G401.6 (cell line): ENCODE measurements at regions not wholly inside any gene's neighbourhood (a gene's known extent, or its start where the extent isn't known, plus 50 kb on each side); places are given as distances from the start of the nearest gene placed in this dataset.

Source experiments
- FAIRE-seq: peaks from 2 replicates; lab custom pipeline; 2012; peaks lifted over from hg19 to GRCh38; lab: Jason Lieb, UNC

DNA sequence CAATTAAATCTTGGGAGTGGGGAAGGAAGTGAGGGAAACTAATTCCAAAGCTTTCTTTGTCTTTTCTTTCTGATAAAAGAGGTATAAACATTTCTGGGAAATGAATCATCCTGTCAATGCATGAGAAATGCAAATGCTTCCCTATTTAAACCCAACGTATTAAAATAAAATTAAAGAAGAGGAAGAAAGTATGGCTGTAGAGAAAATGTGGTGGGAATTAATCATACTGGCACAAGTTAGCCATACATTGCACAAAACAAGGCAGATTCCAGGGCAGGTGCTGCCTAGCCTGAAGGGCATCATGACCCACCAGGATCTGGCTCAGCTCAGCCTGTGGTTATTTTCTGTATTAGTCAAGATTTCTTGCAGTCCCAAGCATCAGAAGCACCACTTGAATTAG, 338.0 kb downstream of the NYAP2 start:
- no peak for FAIRE-seq

DNA sequence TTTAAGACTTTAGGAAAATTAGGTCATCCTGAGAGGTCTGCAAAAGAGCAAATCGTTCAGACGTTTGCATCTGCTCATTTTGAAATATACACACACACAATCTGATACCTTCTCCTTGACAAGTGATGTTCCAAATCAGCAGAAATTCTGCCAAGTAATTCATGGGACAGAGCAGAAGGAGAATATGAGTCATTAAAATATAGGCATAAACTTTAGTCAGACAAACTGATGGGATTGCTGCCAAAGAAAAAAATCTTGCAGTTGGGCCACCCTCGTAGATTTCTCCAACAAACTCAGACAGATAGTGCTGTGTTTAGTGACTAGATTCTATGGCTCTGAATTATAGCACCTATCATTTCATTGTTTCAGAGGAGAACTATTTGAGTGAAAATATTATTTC, 336.3 kb downstream of the NYAP2 start:
- FAIRE-seq = no peak

DNA sequence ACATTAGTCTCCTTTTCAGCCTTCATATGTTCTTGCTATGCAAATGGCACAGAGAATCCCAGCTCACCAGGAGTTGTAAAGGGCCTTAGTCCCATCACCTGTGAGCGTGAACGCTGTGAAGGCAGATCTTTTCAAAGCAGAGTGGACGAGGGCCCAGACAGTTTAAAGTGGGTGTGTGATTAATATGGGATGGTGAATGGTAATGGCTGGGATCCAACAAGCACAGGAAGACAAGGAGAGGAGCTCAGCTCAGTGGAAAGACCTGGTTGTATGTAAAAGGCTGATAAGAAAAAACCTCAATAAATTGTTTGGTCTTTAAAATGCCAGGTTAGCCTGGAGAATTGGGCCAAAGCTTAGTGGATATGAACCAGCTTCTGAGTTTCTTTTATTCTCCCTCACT, 326.2 kb downstream of the NYAP2 start:
- FAIRE-seq = no peak
